HepG2 (cell line): ENCODE measurements at regions not wholly inside any gene's neighbourhood (a gene's known extent, or its start where the extent isn't known, plus 50 kb on each side); places are given as distances from the start of the nearest gene placed in this dataset.
A peak's percentile ranks its signal among the peaks of the same experiment; 100 is the strongest.

Experiments
- ATAC-seq: fragments of 200-7000 bp; cut with Tn5 transposase; 3 replicates; pipeline ENCODE4 v1.9.1; 2020; ENCODE audit warnings: mild to moderate bottlenecking, moderate library complexity
- BruUV-seq: library from RNA; stranded (reverse); fragments of 400-500 nt; replicated peaks from 2 replicates; lab custom pipeline; 2021; lab: Mats Ljungman, UMichigan
- CTCF ChIA-PET: fragments of 300-600 bp; formaldehyde crosslinking; extraction: SDS; loops from one replicate; lab custom pipeline; 2021; ENCODE audit warnings: low total read pairs, inconsistent platforms, low intra/inter-chr PET ratio; lab: Yijun Ruan, JAX
- POLR2A ChIA-PET: fragments of 350-600 bp; sonication (Branson Sonifier 250); formaldehyde crosslinking; loops from one replicate; lab custom pipeline; 2020; ENCODE audit warnings: antibody characterized with exemption, inconsistent platforms; lab: Yijun Ruan, JAX
- DNase-seq: peaks from one replicate; pipeline ENCODE4 v3.0.0-alpha.2; 2015; ENCODE audit warnings: low spot score
- FAIRE-seq: peaks from 3 replicates; lab custom pipeline; 2011; peaks lifted over from hg19 to GRCh38; lab: Jason Lieb, UNC
- H2AFZ ChIP-seq: one replicate; pipeline ENCODE4 v1.6.1; 2011; ENCODE audit warnings: low read length, inconsistent platforms
- H3K27ac ChIP-seq: fragments of 300-600 bp; 3 replicates; pipeline ENCODE4 v1.8.0; 2011; ENCODE audit warnings: mixed run types, mild to moderate bottlenecking, mixed read lengths, low read length, inconsistent platforms; ENCODE audit not compliant: insufficient read depth; ENCODE audit errors: extremely low read length
- H3K27me3 ChIP-seq, 2 experiments: fragments of 200-600 bp in 1 of 2; 2 replicates in 1 of 2; 3 replicates in 1 of 2; pipeline versions ENCODE4 v1.6.0 to v1.8.0; 2011; ENCODE audit warnings: low read length in 2 of 2, mild to moderate bottlenecking in 2 of 2, moderate library complexity in 2 of 2, inconsistent platforms in 1 of 2; ENCODE audit not compliant: insufficient read depth in 2 of 2, control insufficient read depth in 1 of 2
- H3K36me3 ChIP-seq, 2 experiments: fragments of 200-600 bp in 1 of 2; replicated peaks in 1 of 2; 2 replicates in 1 of 2; 3 replicates in 1 of 2; pipeline versions ENCODE4 v1.5.1 to v1.8.0; 2011; ENCODE audit warnings: low read length in 2 of 2, inconsistent platforms in 1 of 2; ENCODE audit not compliant: insufficient read depth in 2 of 2, control insufficient read depth in 1 of 2
- H3K4me1 ChIP-seq: 2 replicates; pipeline ENCODE4 v1.5.1; 2012; ENCODE audit warnings: low read length, inconsistent platforms; ENCODE audit not compliant: insufficient read depth
- H3K4me2 ChIP-seq: 2 replicates; pipeline ENCODE4 v1.6.0; 2011; ENCODE audit warnings: low read depth, low read length, inconsistent platforms
- H3K4me3 ChIP-seq, 3 experiments: fragments of 200-600 bp in 1 of 3; sonication (generic), shearing (Covaris generic) in 1 of 3; replicated peaks in 1 of 3; 2 replicates each; pipeline ENCODE4 v1.5.1; 2011 to 2016; ENCODE audit warnings: low read length in 3 of 3, inconsistent platforms in 2 of 3, low read depth in 2 of 3, mild to moderate bottlenecking in 2 of 3, control low read depth in 1 of 3, mixed read lengths in 1 of 3; ENCODE audit not compliant: insufficient read depth in 1 of 3
- H3K79me2 ChIP-seq: one replicate; pipeline ENCODE4 v1.6.1; 2011; ENCODE audit warnings: low read length, inconsistent platforms; ENCODE audit not compliant: insufficient read depth
- H3K9ac ChIP-seq: 2 replicates; pipeline ENCODE4 v1.6.0; 2011; ENCODE audit warnings: mild to moderate bottlenecking, low read depth, low read length, inconsistent platforms; ENCODE audit not compliant: insufficient read depth
- H3K9me3 ChIP-seq: 2 replicates; pipeline ENCODE4 v1.5.1; 2012; ENCODE audit warnings: mild to moderate bottlenecking, low read length
- H4K20me1 ChIP-seq: 2 replicates; pipeline ENCODE4 v1.6.0; 2011; ENCODE audit warnings: inconsistent platforms, mild to moderate bottlenecking, low read length, moderate library complexity; ENCODE audit not compliant: insufficient read depth
- MAFF ChIP-seq: IDR thresholded peaks from 2 replicates; pipeline ENCODE4 v1.6.1; 2011; ENCODE audit warnings: low read depth, low read length, improper control_type of control experiment
- MAFK ChIP-seq, 2 experiments: IDR thresholded peaks in 1 of 2; conservative IDR thresholded peaks in 1 of 2; 2 replicates each; pipeline ENCODE4 v1.6.1; 2011; ENCODE audit warnings: improper control_type of control experiment in 2 of 2, low read length in 2 of 2
- ZNF510 ChIP-seq: sonication (generic); formaldehyde crosslinking; IDR thresholded peaks from 2 replicates; pipeline ENCODE4 v1.4.0; 2020; ENCODE audit warnings: low read depth, mild to moderate bottlenecking, missing genetic modification reagents
- ZNF589 ChIP-seq: sonication (generic); formaldehyde crosslinking; conservative IDR thresholded peaks from 2 replicates; pipeline ENCODE4 v1.8.0; 2022; ENCODE audit warnings: mild to moderate bottlenecking, moderate library complexity, missing genetic modification reagents
- ZNF629 ChIP-seq: sonication (generic); formaldehyde crosslinking; conservative IDR thresholded peaks from 2 replicates; pipeline ENCODE4 v1.5.0; 2020; ENCODE audit warnings: missing genetic modification reagents
- WGBS: methylation state at CpG from one replicate; pipeline ENCODE4 v1.1.6; 2017; ENCODE audit warnings: low lambda C conversion rate; 5-methylcytosine and 5-hydroxymethylcytosine counted together
- in situ Hi-C: cut with HindIII; loops from 2 replicates; pipeline ENCODE4 v1.10.0; 2017; ENCODE audit warnings: low pct_unique_long_range_greater_than_20kb; ENCODE audit not compliant: extremely low pct_ligation_motif_present
- intact Hi-C: fragments of 100-400 bp; cut with micrococcal nuclease; formaldehyde crosslinking; loops from one replicate; pipeline ENCODE4 v1.10.0; 2022; ENCODE audit not compliant: unreplicated experiment

- Histone ChIP-seq H3K79me2 (no peaks in the 10 kb centered on the region), H3K9ac (no peak overlapping the region), H3K4me2 (no peak overlapping the region), H3K27ac (no peak overlapping the region), H3K4me3 (no peak overlapping the region), H3K27me3 (no peaks in the 10 kb centered on the region), H3K4me1 (0 out of 2 replicates have a peak, but pooled peaks cover under 1% of the 10 kb centered on the region), H2AFZ (no peak overlapping the region), H3K9me3 (no peaks in the 10 kb centered on the region), H4K20me1 (no peaks in the 10 kb centered on the region), H3K36me3 (no peaks in the 10 kb centered on the region)
- intact Hi-C loops (no loop called here), in situ Hi-C loops (no loop called here)
- DNase-seq (no peak), ATAC-seq (no peak), FAIRE-seq (no peak)
- CTCF ChIA-PET: no interaction called here
- POLR2A ChIA-PET: no interaction called here
- TF ChIP-seq ZNF510 (no peak), MAFK (conservative IDR thresholded peaks at IDR 0.05 in 1 of 2, IDR thresholded peaks at IDR 0.05 in 1 of 2; ENCODE audit: low read length in 2 of 2) (peak; percentile 77 to 81), MAFF (peak; percentile 77)
- 95% methylated on average over 2 of the region's 2 CpGs for WGBS
- no TSS peak for BruUV-seq
Observed at GRCh38 chr4:123168812-123169211, 227.8 kb upstream of the SPRY1 start.

- no peak overlapping the region for H3K27ac ChIP-seq
- no peak for ATAC-seq
- no peak overlapping the region for H3K9ac ChIP-seq
- H3K4me2 ChIP-seq: no peak overlapping the region
- H3K36me3 ChIP-seq: no peaks in the 10 kb centered on the region
- ChIA-PET POLR2A (no interaction called here), CTCF (no interaction called here)
- intact Hi-C loops: no loop called here
- 95% methylated on average over 4 of the region's 4 CpGs for WGBS
- no peaks in the 10 kb centered on the region for H3K4me1 ChIP-seq
- no peak for DNase-seq
- no peak overlapping the region for H3K4me3 ChIP-seq
- no peaks in the 10 kb centered on the region for H3K9me3 ChIP-seq
- H3K79me2 ChIP-seq: no peaks in the 10 kb centered on the region
- in situ Hi-C loops: no loop called here
- TF ChIP-seq ZNF629 (CRISPR knock-in tag): 0 out of 2 replicates have a peak, but pooled peaks have one; percentile 24
- no peak for TF ChIP-seq ZNF589 (CRISPR knock-in tag)
- FAIRE-seq: no peak
- H4K20me1 ChIP-seq: no peaks in the 10 kb centered on the region
- no peaks in the 10 kb centered on the region for H3K27me3 ChIP-seq
- no TSS peak for BruUV-seq
- H2AFZ ChIP-seq: no peak overlapping the region
Observed at GRCh38 chr4:123170843-123171242, 225.8 kb upstream of the SPRY1 start.
